Left ventricle myocardium superior (tissue), 1 donor: ENCODE measurements at regions not wholly inside any gene's neighbourhood (a gene's known extent, or its start where the extent isn't known, plus 50 kb on each side); places are given as distances from the start of the nearest gene placed in this dataset.
"Not testable (repeated sequence)": the region's sequence is repeated elsewhere in the genome, so short reads cannot be mapped to it uniquely, and the experiment has no call there.

Experiments
- ATAC-seq: fragments of 200-7000 bp; cut with Tn5 transposase; one replicate; pipeline ENCODE4 v1.9.1; 2020; ENCODE audit warnings: mild to moderate bottlenecking, moderate library complexity
- DNase-seq: peaks from one replicate; pipeline ENCODE4 v3.0.0-alpha.2; 2020
- intact Hi-C: fragments of 100-400 bp; cut with micrococcal nuclease; formaldehyde crosslinking; loops from one replicate; pipeline ENCODE4 v1.11.0; 2022
- donor health status: DM: no; HTN: yes; CAD: no; lungs with severe emphysema.

- ATAC-seq (no peak), DNase-seq (no peak)
- intact Hi-C loops: no loop called here
Measured at GRCh38 chr10:30560326-30560725, 69.2 kb downstream of the LYZL2 start.

- DNase-seq (no peak), ATAC-seq (no peak)
- intact Hi-C loops: no loop called here
Measured at GRCh38 chr10:30559180-30559579, 70.4 kb downstream of the LYZL2 start.

GRCh38 chr10:30558411-30558810 is 71.1 kb downstream of the LYZL2 start:
- intact Hi-C loops: no loop called here
- DNase-seq (no peak), ATAC-seq (no peak)

GRCh38 chr10:30557884-30558283 is 71.7 kb downstream of the LYZL2 start:
- intact Hi-C loops: no loop called here
- no peak for ATAC-seq
- DNase-seq: no peak

GRCh38 chr10:30556189-30556588 is 73.4 kb downstream of the LYZL2 start:
- DNase-seq (no peak), ATAC-seq (no peak)
- intact Hi-C loops: no loop called here

GRCh38 chr10:30555465-30555864 is 74.1 kb downstream of the LYZL2 start:
- DNase-seq (no peak), ATAC-seq (no peak)
- intact Hi-C loops: no loop called here

GRCh38 chr10:30554440-30554825 is 75.1 kb downstream of the LYZL2 start:
- intact Hi-C loops: no loop called here
- ATAC-seq: peak; percentile 51
- no peak for DNase-seq

GRCh38 chr10:30553626-30554439 is 75.7 kb downstream of the LYZL2 start:
- peak; percentile 97 for ATAC-seq
- DNase-seq: peak; percentile 81
- intact Hi-C loops: no loop called here

GRCh38 chr10:30553018-30553625 is 76.4 kb downstream of the LYZL2 start:
- intact Hi-C loops: no loop called here
- DNase-seq (no peak), ATAC-seq (peak; percentile 24)

GRCh38 chr10:30550967-30551815 is 78.4 kb downstream of the LYZL2 start:
- DNase-seq (no peak), ATAC-seq (no peak)
- intact Hi-C loops: no loop called here

- DNase-seq, intact Hi-C loops, ATAC-seq: not testable (repeated sequence)
Measured at GRCh38 chr10:30549134-30549687, 80.3 kb downstream of the LYZL2 start.

GRCh38 chr10:30546511-30546910 is 83.0 kb downstream of the LYZL2 start:
- ATAC-seq: no peak
- DNase-seq: no peak
- intact Hi-C loops: no loop called here

- no peak for ATAC-seq
- intact Hi-C loops: no loop called here
- no peak for DNase-seq
Measured at GRCh38 chr10:30542895-30543288, 86.7 kb downstream of the LYZL2 start.

GRCh38 chr10:30542001-30542894 is 87.3 kb downstream of the LYZL2 start:
- ATAC-seq: no peak
- intact Hi-C loops: no loop called here
- DNase-seq: no peak

- no peak for ATAC-seq
- DNase-seq: no peak
- intact Hi-C loops: no loop called here
Measured at GRCh38 chr10:30540276-30540675, 89.3 kb downstream of the LYZL2 start.

GRCh38 chr10:30538086-30538485 is 91.5 kb downstream of the LYZL2 start:
- DNase-seq (no peak), ATAC-seq (no peak)
- intact Hi-C loops: no loop called here

- intact Hi-C loops: no loop called here
- ATAC-seq: peak; percentile 43
- DNase-seq: no peak
Measured at GRCh38 chr10:30537586-30537985, 92.0 kb downstream of the LYZL2 start.

- DNase-seq, ATAC-seq, intact Hi-C loops: not testable (repeated sequence)
Measured at GRCh38 chr10:30537158-30537557, 92.4 kb downstream of the LYZL2 start.

- DNase-seq: no peak
- no peak for ATAC-seq
- intact Hi-C loops: no loop called here
Measured at GRCh38 chr10:30536578-30536977, 93.0 kb downstream of the LYZL2 start.
